Neural cell (in vitro differentiated cells): ENCODE measurements at regions not wholly inside any gene's neighbourhood (a gene's known extent, or its start where the extent isn't known, plus 50 kb on each side); places are given as distances from the start of the nearest gene placed in this dataset.

Experiments used
- CTCF ChIP-seq: fragments of 450-650 bp; IDR thresholded peaks from 2 replicates; pipeline ENCODE4 v1.5.1; 2014; ENCODE audit warnings: antibody characterized with exemption, mild to moderate bottlenecking, moderate library complexity; ENCODE audit not compliant: poor library complexity, severe bottlenecking
- EP300 ChIP-seq: fragments of 450-650 bp; conservative IDR thresholded peaks from 2 replicates; pipeline ENCODE4 v1.6.1; 2014; ENCODE audit warnings: antibody characterized with exemption, mild to moderate bottlenecking, moderate library complexity; ENCODE audit not compliant: poor library complexity, severe bottlenecking
- MXI1 ChIP-seq: fragments of 450-650 bp; conservative IDR thresholded peaks from 2 replicates; pipeline ENCODE4 v1.6.1; 2014; ENCODE audit warnings: antibody characterized with exemption, mild to moderate bottlenecking; ENCODE audit not compliant: poor library complexity, severe bottlenecking
- RAD21 ChIP-seq: fragments of 450-650 bp; conservative IDR thresholded peaks from 2 replicates; pipeline ENCODE4 v1.6.1; 2014; ENCODE audit warnings: antibody characterized with exemption, mild to moderate bottlenecking, moderate library complexity

- TF ChIP-seq MXI1 (no peak), CTCF (no peak), EP300 (no peak), RAD21 (no peak)
These were observed 457.5 kb downstream of the KIF4B start for GRCh38 chr5:155471027-155471426.
